ENCODE measurements at regions not wholly inside any gene's neighbourhood (a gene's known extent, or its start where the extent isn't known, plus 50 kb on each side); places are given as distances from the start of the nearest gene placed in this dataset.

DNA sequence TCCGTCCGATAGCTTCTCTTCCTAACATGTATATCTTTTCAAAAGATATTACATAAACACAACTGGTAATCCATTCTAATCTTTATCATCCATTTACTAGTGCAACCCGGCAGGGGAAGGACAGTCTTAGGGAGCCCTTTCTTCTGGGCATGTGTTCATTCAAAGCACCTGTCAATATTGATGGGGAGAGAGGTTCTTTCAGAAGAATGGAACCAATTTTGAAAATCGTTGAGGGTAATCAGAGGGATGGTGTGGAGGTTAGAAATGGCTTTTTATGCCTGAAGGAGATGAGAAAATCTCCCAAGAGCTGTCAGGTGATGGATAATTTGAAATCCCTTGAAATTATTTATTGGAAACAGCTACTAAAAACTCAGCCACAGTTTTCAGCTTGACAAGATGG is 561.9 kb upstream of the DCC start:
- DNase-seq (ENCODE audit: low read depth), result no peak
- TF ChIP-seq, protein P1, sequence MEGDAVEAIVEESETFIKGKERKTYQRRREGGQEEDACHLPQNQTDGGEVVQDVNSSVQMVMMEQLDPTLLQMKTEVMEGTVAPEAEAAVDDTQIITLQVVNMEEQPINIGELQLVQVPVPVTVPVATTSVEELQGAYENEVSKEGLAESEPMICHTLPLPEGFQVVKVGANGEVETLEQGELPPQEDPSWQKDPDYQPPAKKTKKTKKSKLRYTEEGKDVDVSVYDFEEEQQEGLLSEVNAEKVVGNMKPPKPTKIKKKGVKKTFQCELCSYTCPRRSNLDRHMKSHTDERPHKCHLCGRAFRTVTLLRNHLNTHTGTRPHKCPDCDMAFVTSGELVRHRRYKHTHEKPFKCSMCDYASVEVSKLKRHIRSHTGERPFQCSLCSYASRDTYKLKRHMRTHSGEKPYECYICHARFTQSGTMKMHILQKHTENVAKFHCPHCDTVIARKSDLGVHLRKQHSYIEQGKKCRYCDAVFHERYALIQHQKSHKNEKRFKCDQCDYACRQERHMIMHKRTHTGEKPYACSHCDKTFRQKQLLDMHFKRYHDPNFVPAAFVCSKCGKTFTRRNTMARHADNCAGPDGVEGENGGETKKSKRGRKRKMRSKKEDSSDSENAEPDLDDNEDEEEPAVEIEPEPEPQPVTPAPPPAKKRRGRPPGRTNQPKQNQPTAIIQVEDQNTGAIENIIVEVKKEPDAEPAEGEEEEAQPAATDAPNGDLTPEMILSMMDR (IDR thresholded peaks at IDR 0.05; ENCODE audit: insufficient read depth, low read length), result no peak
- no peak overlapping the region for H3K4me3 ChIP-seq (ENCODE audit: low read depth, low read length)

DNA sequence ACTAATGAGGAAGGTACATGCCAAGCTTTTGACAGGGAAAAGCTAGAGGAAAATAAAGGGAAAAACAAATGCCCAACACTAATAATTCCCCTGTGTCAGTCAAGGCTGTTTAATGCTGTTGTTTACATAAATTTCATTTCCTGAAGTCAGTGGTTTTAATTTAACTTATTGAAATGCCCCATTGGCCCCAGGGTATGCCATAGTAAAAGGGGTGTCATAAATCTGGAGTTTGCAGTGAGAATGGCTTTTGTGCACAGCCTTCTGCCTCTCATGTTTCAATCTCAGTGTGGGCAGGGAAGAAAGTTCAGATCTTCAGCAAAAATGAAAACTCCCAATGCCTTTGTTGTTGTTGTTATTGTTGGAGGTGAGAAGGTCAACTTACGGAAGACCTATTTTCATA is 550.1 kb upstream of the DCC start:
- no peak overlapping the region for H3K4me3 ChIP-seq (ENCODE audit: low read depth, low read length)
- no peak for DNase-seq (ENCODE audit: low read depth)
- TF ChIP-seq, protein P1 (IDR thresholded peaks at IDR 0.05; ENCODE audit: insufficient read depth, low read length), result no peak

DNA sequence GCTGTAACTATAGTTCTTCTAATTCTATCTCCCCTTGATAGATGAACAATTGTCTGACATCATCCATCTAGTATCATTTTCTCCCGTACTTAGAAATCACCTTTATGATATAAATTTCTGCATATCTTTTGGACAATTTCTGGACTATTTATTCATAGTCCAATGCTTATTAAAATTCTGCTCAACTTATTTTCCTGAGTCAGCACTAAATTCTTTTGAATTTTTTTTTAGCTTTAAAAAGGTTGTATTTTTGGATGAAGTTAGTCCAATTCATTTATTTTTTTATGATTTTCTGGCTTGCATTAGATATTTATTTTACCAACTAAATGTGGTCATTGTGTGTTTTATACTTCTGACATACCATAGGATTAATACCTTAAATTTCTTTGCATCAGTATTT is 538.5 kb upstream of the DCC start:
- no peak for DNase-seq (ENCODE audit: low read depth)
- TF ChIP-seq, protein P1 (IDR thresholded peaks at IDR 0.05; ENCODE audit: insufficient read depth, low read length), result no peak
- no peak overlapping the region for H3K4me3 ChIP-seq (ENCODE audit: low read depth, low read length)

DNA sequence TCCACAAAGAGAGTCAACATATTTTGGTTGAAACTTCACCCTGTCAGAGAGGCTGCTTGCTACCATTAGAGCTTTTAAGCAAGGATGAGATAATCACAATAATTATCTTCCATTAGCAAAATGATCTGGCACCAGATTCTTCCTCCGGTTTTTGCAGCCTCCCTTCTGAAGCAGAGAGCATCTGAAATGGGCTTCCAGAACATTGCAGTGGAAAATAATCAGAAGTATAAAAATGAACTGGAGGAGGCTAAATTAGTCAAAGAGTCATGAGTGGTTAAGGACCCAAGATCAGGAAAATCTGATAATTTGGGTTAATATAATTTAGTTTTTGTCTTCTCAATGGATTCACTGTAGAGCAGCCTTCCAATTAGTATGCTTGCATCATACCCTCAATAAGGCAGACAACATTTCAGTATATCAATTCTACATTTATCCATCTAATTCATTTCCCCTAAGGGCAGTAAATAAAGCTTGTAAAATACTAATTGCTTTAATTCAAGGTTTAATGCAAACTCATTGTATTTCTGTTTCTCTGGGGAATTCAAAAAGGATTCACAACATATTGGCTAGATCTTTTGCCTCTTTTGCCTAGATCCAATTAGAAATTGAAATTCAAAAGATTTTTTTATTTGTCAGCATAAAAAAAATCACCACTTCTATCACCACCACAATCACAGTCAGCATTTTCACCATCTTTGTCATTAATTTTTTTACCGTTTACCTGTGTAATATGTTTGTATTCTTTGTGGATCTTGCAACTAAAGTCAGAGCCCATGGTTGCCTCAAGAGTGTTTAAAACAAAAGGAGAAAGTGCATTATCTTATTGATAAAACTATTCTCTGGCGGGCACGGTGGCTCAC is 537.2 kb upstream of the DCC start:
- TF ChIP-seq, protein P1 (IDR thresholded peaks at IDR 0.05; ENCODE audit: insufficient read depth, low read length), result no peak
- H3K4me3 ChIP-seq (ENCODE audit: low read depth, low read length), result no peak overlapping the region
- DNase-seq (ENCODE audit: low read depth), result no peak

DNA sequence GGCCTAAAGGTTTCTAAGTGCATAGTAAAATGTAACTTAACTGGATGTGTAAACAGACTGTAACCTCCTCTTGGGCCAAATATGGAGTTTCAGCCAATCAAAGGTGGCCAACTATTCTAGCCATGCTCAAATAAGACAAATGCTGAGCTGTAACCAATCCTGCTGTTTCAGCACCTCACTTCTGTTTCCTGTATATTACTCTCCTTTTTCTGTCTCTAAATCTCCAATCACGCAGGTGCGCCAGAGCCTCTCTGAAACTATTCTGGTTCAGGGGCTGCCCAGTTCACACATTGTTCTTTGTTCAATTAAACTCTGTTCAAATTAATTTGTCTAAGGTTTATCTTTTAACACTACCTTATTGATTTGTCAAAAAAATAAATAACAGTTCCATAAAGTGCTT is 532.7 kb upstream of the DCC start:
- TF ChIP-seq, protein P1 (IDR thresholded peaks at IDR 0.05; ENCODE audit: insufficient read depth, low read length), result no peak
- DNase-seq (ENCODE audit: low read depth), result no peak
- no peak overlapping the region for H3K4me3 ChIP-seq (ENCODE audit: low read depth, low read length)

DNA sequence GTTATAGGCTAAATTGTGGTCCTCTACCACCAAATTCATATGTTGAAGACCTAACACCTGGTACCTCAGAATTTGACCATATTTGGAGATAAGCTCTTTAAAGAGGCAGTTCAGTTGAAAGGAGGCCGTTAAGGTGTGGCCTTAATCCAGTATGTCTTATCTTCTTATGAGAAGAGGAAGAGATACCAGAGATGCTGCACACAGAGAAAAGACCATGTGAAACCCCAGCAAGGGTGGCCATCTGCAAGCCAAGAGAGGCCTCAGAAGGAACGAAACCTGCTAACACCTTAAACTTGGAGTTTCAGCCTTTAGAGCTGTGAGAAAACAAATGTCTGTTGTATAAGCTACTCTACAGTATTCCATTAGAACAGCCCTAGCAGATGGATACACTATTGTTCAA is 528.1 kb upstream of the DCC start:
- no peak overlapping the region for H3K4me3 ChIP-seq (ENCODE audit: low read depth, low read length)
- no peak for DNase-seq (ENCODE audit: low read depth)
- TF ChIP-seq, protein P1 (IDR thresholded peaks at IDR 0.05; ENCODE audit: insufficient read depth, low read length), result no peak

DNA sequence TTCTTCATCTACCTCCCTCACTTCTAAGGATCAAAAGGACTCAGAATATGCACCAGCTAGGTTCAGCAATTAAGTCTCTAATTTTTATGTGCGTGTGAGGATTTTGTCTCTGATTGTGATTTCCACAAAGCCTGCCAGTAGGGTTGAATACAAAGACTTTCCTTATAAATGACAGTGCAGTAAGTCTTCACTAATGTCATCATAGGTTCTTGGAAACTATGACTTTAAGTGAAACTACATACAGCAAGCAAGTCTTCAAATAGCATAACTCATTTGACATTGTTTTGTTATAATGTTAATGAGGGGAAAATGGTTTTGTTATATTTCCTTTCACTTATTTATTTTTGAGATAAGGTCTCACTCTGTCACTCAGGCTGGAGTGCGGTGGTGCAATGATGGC is 526.3 kb upstream of the DCC start:
- TF ChIP-seq, protein P1 (IDR thresholded peaks at IDR 0.05; ENCODE audit: insufficient read depth, low read length), result no peak
- no peak overlapping the region for H3K4me3 ChIP-seq (ENCODE audit: low read depth, low read length)
- DNase-seq (ENCODE audit: low read depth), result no peak
